ENCODE measurements at regions not wholly inside any gene's neighbourhood (a gene's known extent, or its start where the extent isn't known, plus 50 kb on each side); places are given as distances from the start of the nearest gene placed in this dataset.
A peak's percentile ranks its signal among the peaks of the same experiment; 100 is the strongest.

DNA sequence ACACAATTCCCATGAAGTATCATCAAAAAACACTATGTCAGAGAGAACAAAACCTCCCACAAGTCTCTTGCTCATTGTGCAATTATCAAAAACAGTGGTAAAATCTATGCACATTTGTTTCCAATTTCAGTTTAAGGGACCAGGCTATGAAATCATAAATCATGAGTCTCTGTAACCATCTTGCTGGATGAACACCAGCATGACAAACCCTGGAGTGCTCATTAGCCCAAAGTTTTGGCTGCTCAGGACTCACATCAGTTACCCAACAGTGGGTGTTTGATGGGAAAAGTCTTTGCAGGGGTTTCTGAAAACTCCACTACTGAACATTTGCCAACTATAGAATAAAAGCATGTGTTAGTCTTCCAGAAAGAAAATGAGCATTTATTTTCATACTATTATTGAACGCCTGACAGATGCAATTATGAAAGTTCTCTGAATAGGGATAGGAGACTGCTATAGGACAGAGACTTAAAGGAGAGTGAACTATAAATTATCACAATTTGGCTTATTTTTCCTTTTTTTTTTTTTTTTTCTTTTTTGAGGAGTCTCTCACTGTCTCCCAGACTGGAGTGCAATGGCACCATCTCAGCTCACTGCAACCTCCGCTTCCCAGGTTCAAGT is 240.8 kb upstream of the KCNMB2 start:
- Histone ChIP-seq H3K9me3 (replicated peaks) (no peaks in the 10 kb centered on the region), H3K27me3 (no peaks in the 10 kb centered on the region), H3K27ac (no peak overlapping the region), H3K36me3 (no peaks in the 10 kb centered on the region), H3K4me1 (peaks cover 10% of the 10 kb centered on the region), H3K4me3 (no peak overlapping the region)
- no peak for DNase-seq

DNA sequence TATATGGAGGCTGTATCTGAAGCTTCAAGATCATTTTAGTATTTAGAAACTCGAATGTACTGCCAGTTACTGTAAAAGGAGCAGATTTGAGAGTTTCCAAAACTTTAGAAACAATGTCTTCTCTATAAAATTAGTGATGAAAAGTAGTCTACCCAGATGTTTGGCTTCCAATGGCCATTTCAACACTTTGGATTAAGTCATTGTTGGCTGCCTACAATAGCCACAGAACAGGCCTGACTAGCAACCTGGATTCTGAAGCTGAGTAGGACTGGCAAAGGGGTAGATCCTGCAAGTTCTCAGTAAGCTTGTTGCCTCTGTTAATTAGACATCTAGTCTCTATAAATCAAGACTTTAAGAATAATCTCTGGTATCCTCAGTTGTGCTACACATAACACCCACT is 239.0 kb upstream of the KCNMB2 start:
- Histone ChIP-seq H3K27me3 (no peaks in the 10 kb centered on the region), H3K4me1 (peaks cover 6% of the 10 kb centered on the region), H3K9me3 (replicated peaks) (no peaks in the 10 kb centered on the region), H3K27ac (no peak overlapping the region), H3K4me3 (no peak overlapping the region), H3K36me3 (no peaks in the 10 kb centered on the region)
- DNase-seq = no peak

GRCh38 chr3:178297740-178298139 is 238.5 kb upstream of the KCNMB2 start:
- Histone ChIP-seq H3K4me1 (peaks cover 6% of the 10 kb centered on the region), H3K27me3 (no peaks in the 10 kb centered on the region), H3K27ac (no peak overlapping the region), H3K4me3 (no peak overlapping the region), H3K9me3 (replicated peaks) (no peaks in the 10 kb centered on the region), H3K36me3 (no peaks in the 10 kb centered on the region)
- DNase-seq = no peak

DNA sequence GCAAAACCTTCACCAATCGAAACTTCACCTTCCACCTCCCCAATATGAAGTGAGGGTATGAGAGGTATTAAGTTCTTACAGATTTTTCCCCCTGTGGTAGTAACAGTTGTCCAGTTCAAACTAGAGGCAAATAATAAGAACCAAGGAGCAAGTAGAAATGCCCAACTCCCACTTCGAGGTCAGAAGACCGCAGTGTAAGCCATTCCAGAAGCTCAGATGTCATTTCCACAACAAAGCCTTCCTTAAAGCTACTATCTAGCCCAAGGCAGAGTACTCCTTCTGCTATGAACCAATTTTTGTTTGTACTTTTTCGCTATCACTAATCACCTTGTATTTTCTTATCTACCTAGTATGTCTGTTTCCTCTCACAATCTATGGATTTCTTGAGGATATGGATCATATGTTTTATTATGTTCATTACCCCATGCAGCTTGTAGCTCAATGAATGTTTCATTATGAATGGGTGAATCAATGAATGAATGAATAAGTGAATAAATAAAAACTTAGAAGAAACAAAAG is 235.7 kb upstream of the KCNMB2 start:
- Histone ChIP-seq H3K4me1 (peaks cover 6% of the 10 kb centered on the region), H3K9me3 (replicated peaks) (0 out of 2 replicates have a peak, but pooled peaks cover 6% of the 10 kb centered on the region), H3K4me3 (no peak overlapping the region), H3K27ac (no peak overlapping the region), H3K27me3 (no peaks in the 10 kb centered on the region), H3K36me3 (no peaks in the 10 kb centered on the region)
- DNase-seq = peak in 1 of 2 experiments; percentile 33

DNA sequence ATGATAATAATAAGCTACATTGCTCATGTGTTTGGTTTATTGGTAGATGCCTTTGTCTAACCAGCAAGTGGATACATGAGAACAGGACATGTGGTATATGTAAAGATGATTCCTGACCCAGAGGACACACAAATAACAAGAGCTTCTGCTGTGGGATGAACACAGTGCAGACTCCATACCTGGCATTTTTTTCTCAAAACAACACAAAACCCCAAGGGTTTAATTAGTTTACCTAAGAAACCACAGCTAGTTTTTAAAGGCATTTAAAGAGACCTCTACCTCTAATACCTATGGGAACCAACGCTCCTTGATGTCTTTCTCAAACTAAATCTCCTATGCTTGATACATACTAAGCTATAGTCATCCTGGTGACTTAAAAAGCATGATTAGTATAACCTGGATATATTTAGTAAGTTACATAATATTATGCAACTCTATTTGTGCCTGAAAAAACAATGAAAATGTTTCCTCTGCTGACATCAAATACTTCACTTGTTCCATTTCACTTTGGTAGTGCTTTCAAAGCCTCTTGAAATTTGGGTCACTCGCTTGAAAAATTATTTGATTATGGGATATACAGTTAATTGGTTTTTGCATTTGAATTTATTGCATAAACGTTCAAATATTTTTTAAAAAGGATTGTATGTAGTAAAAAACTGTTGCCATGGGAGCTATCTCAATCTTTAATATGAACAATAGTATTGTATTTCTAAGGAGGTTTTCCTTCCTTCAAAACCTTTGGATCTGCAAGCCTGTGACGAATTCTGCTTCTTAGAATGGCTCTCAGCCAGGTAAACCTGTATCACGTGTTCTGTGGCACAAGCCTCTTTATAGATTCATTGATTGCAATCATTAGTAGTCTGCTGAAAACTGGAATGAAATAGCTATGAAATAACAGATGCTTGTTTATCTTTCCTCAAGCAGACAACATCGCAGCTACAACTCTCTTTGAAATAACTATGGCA is 233.0 kb upstream of the KCNMB2 start:
- Histone ChIP-seq H3K36me3 (no peaks in the 10 kb centered on the region), H3K27ac (no peak overlapping the region), H3K4me3 (no peak overlapping the region), H3K27me3 (no peaks in the 10 kb centered on the region), H3K9me3 (replicated peaks) (0 out of 2 replicates have a peak, but pooled peaks cover 6% of the 10 kb centered on the region), H3K4me1 (peaks cover 6% of the 10 kb centered on the region)
- DNase-seq = no peak

- Histone ChIP-seq H3K9me3 (replicated peaks) (0 out of 2 replicates have a peak, but pooled peaks cover 6% of the 10 kb centered on the region), H3K27ac (no peak overlapping the region), H3K36me3 (no peaks in the 10 kb centered on the region), H3K27me3 (no peaks in the 10 kb centered on the region), H3K4me1 (peaks cover 6% of the 10 kb centered on the region), H3K4me3 (no peak overlapping the region)
- peak in 1 of 2 experiments; percentile 15 for DNase-seq
Measured at GRCh38 chr3:178304758-178305467, 231.3 kb upstream of the KCNMB2 start.

DNA sequence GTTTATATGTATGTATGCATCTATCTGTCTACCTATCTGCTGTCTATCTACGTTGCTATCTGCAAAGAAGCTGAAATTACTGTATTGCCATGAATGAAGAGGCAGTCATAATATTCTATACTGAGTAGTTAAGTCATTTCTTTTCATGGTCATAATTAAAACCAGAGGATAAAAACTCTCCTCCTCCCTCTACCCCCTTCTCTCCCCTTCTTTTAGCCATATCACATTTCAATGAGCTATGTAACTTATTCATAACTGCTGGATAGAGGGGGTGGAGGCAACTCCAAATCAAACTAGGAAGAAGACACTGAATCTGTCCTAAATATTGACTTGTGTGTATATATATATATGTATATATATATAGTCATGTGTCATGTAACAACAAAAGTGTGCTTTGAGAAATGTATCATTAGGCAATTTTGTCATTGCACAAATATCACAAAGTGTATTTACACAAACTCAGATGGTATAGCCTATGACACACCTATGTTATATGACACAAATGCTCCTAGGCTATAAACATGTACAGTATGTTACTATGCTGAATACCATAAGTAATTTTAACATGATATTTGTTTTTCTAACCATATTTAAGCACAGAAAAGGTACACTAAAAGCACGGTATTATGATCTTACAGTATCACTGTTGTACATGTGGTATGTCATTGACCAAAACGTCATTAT is 229.7 kb upstream of the KCNMB2 start:
- Histone ChIP-seq H3K9me3 (replicated peaks) (0 out of 2 replicates have a peak, but pooled peaks cover 6% of the 10 kb centered on the region), H3K4me1 (no peaks in the 10 kb centered on the region), H3K4me3 (no peak overlapping the region), H3K27ac (no peak overlapping the region), H3K36me3 (no peaks in the 10 kb centered on the region), H3K27me3 (no peaks in the 10 kb centered on the region)
- DNase-seq = no peak

GRCh38 chr3:178308771-178309170 is 227.5 kb upstream of the KCNMB2 start:
- no peak overlapping the region for H3K27ac ChIP-seq
- no peaks in the 10 kb centered on the region for H3K4me1 ChIP-seq
- no peak overlapping the region for H3K4me3 ChIP-seq

DNA sequence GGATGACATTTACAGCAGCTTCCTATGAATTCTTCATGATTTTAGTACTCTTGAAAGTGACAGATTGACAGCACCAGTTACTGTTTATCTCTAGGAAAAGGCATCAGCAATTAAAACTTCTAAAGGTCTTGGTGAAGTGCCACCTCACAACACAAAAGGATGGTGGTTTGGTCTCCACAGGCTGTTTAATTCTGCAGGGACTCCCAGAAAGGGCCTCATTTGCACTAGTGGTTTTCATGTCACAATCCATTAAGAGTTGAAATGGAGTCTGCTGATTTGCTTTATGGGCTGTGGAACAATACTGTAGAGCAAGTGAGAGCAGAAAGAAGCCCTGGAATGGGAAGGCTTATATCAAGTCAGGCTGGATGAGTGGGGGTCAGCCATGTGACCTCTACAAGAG is 225.3 kb upstream of the KCNMB2 start:
- Histone ChIP-seq H3K4me1 (no peaks in the 10 kb centered on the region), H3K36me3 (no peaks in the 10 kb centered on the region), H3K27me3 (no peaks in the 10 kb centered on the region), H3K9me3 (replicated peaks) (no peaks in the 10 kb centered on the region), H3K4me3 (no peak overlapping the region), H3K27ac (no peak overlapping the region)
- DNase-seq = no peak

More at GRCh38 chr3:178308771-178309170, 227.5 kb upstream of the KCNMB2 start:
- no peaks in the 10 kb centered on the region for H3K36me3 ChIP-seq
- 0 out of 2 replicates have a peak, but pooled peaks cover 3% of the 10 kb centered on the region for H3K9me3 ChIP-seq (replicated peaks)
- no peak for DNase-seq
- H3K27me3 ChIP-seq = no peaks in the 10 kb centered on the region

DNA sequence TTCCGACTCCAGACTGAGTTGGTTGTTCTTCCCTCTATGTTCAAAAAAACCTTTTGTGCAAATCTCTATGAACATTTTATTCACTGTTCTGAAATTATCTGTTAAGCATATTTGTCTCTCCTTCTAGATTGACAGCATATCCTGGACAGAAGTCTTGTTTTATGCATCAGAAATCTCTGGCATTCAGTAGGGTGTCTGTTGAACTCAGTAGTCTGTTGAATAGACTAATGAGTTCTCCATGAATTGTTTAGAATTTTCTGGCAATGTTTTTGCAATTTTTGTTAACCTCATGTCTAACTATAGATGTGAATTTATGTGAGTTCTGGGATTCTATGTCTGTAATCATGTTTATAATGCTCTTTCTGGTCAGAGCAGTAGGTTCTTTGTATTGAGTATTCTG is 222.5 kb upstream of the KCNMB2 start:
- no peak for DNase-seq
- H3K27me3 ChIP-seq = no peaks in the 10 kb centered on the region
- H3K27ac ChIP-seq = no peak overlapping the region
- H3K36me3 ChIP-seq = no peaks in the 10 kb centered on the region
- peaks cover 2% of the 10 kb centered on the region; the same call in 1 of the 2 replicates for H3K4me1 ChIP-seq
- H3K9me3 ChIP-seq (replicated peaks) = no peaks in the 10 kb centered on the region
- H3K4me3 ChIP-seq = no peak overlapping the region

DNA sequence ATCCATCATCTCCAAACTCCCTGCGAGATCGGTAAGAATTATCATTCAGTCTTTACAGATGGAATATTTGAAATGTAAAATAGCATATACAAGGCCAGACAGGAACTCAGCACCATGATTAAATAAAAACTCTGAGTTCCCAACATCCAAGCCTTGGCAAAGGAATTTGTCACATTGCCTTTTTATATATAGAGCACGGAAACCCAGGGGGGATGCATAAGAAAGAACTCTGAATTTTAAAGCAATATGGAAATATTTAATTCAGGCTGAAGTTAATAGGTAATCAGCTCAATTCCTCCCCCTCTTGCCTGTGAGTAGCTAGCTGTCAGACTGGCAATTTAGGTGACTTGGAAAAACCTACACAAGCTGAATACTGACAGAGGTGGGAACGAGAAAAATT is 217.9 kb upstream of the KCNMB2 start:
- no peaks in the 10 kb centered on the region for H3K36me3 ChIP-seq
- peak overlapping the region; percentile 97; the same call in 1 of the 2 replicates for H3K27ac ChIP-seq
- no peak for DNase-seq
- no peak overlapping the region for H3K4me3 ChIP-seq
- H3K9me3 ChIP-seq (replicated peaks) = no peaks in the 10 kb centered on the region
- H3K27me3 ChIP-seq = no peaks in the 10 kb centered on the region
- peaks cover 32% of the 10 kb centered on the region for H3K4me1 ChIP-seq

GRCh38 chr3:178318941-178319816 is 217.1 kb upstream of the KCNMB2 start:
- H3K9me3 ChIP-seq (replicated peaks) = no peaks in the 10 kb centered on the region
- H3K4me1 ChIP-seq = peaks cover 32% of the 10 kb centered on the region
- H3K27ac ChIP-seq = peak overlapping the region; percentile 97
- no peaks in the 10 kb centered on the region for H3K27me3 ChIP-seq
- H3K36me3 ChIP-seq = no peaks in the 10 kb centered on the region
- peak in 1 of 2 experiments; percentile 39 for DNase-seq
- H3K4me3 ChIP-seq = no peak overlapping the region
